LHCN-M2 (cell line): ENCODE measurements at regions not wholly inside any gene's neighbourhood (a gene's known extent, or its start where the extent isn't known, plus 50 kb on each side); places are given as distances from the start of the nearest gene placed in this dataset.
A peak's percentile ranks its signal among the peaks of the same experiment; 100 is the strongest.

ENCODE experiments used
- DNase-seq: peaks from one replicate; pipeline ENCODE4 v3.0.0-alpha.2; 2012; ENCODE audit warnings: low read depth

DNA sequence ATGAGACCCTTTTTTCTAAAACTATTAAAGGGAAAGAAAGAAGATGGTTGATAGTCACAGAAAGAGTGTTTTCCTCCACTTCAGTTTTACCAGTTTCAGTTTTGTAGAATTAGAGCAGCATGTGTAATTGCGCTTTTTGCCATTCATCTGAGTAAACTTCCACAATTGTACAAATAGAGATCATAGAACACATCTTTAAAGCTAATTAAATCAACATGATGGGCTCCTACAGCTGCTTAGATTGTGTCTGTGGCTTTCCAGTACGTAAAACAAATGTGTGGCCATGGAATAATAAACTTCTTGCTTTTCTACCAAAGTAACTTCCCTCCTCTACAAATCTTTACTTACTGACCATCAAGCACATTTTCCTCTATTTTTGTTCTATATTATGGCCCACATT lies 84.2 kb upstream of the LRIG3 start:
- DNase-seq = no peak

DNA sequence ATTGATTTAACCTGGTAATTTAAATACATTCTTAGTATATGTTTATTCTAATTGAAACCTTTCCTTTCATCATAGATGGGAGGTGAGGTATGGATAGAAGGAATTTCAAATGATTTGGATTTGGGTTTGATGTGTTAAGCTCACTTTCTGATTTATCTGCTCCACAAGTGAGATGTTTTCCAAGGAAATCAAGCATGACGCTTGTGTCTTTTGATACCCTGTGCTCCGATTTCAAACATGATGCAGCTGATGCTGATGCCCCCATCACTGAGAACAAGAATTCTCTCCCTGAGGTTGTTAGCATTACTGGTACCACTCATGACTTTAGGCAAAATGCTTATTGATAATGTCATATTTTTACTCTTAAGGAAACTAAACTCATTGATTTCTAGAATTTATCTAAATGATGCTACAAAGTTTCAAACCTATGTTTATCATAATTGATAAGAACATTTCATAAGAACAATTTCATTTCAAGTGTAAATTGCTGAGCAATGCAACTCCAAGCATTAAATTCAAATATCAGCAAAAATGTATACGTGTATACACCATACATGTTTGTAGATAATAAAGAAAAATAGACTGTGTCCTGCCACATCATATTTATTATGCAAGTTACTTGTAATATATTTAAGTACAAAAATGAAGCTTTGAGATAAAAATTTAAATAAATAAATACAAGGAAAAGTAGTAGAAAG lies 75.5 kb upstream of the LRIG3 start:
- DNase-seq = no peak

DNA sequence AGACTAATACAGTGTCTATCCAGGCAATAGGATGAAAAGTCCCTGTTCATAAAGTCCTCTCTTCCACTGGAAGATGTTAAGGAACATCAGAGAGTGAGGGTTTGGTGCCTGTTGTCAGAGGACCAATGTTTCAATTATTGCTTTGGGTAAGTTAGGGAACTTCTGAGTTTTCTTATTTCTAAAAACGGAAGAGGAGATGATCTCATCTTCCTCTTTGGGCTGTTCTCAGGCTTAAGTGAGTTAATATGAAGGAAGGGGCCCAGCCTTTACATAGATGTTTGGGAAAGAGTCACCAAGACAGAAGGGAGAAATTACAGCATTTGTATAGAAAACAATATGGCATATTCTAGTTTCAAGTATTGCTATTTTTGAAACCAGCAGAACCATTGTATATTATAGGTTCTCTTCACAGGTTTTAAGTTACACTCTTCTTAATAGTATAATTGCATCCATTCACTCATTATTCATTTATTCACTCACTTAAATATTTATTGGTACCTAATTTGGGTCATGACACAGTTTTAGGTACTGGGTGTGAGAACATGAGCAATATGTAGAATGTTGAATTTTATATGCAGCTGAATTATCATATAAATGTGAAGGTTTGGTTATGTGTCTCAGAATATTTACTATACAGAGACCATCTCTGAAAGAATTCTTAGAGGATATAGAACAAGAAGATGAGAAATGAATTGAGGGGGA lies 68.5 kb upstream of the LRIG3 start:
- DNase-seq = no peak

DNA sequence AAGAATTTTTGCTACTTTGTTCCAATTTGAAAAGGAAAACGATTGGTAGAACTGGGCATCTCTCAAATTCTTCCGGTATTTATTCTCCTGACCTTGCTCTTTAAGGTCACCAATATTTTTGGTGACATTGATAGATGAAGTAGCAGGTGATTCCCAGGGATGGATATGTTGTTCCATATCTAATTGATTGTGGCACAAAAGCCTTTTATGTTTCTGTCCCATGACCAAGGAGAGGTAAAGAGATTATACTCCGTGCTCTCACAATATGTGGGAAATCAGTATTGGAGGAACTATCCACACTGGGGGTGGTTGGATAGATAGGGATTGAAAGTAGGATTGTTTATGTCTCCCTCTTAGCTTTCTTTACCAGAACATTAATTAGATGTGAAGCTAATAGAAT lies 61.7 kb upstream of the LRIG3 start:
- peak; percentile 48 for DNase-seq

DNA sequence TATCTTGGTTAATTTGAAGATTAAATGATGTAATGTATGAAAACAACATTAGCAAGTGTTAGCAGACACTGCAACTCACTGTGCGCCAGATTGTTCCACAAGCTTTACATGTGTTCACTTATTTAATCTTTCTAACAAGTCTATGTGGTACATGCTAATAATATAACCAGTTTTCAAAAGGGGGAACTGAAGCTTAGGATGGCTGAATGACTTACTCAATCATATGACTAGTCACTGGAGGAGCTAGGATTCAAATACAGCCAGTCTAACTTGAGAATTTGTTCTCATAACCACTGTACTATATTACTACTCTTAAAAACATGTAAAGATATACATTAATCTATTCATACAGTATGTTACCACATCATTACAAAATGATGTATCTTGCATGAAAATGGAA lies 60.5 kb upstream of the LRIG3 start:
- no peak for DNase-seq

DNA sequence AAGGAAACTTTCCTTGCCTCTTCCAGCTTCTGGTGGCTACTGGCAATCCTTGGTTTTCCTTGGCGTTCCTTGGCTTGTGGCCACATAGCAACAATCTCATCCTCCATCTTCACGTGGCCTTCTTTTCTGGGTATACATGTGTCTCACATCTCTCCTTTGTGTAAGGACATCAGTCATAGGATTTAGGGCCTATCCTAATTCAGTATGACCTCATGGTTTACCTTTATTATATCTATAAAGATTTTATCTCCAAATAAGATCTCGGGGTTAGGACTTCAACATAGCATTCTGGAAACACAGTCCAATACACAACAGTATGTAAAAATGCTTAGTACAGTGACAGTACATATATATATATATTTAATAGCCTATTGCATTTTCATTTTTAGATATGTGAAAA lies 58.4 kb upstream of the LRIG3 start:
- no peak for DNase-seq

DNA sequence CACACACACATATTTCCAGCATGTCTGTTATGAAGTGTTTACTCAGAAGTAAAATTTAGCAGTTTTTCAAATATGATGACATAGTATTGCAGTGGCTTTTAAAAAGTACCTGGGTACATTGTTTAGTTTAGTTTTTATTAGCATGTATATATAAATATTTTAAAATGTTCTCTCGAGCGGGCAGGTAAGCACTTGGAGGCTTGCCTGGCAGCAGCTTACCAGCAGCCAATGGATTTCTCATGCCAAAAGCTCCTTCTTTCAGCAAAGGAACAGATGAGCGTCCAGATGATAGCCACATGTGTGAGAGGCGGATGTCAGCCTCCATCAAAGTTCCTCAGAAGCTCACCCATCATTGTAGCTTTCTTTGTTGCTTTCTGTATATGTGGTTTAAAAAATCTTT lies 57.2 kb upstream of the LRIG3 start:
- no peak for DNase-seq

DNA sequence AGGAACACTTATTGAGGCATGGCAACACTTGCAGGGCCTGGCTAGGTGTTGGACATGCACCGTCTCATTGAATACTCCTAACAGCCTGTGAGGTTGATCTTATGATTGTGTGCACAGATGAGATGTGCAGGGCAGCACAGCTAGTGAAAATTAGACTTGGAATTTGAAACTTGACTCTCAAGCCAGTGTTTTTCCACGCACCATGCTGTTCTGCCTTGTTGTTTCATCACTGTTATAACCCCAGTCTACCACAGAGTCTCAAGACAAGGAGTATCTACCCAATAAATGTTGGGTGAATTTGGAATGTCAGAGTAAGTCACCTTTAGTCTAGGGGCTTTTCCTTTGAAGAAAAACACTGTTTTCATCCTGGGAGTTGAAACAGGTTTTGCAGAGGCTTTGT lies 55.8 kb upstream of the LRIG3 start:
- no peak for DNase-seq
